ENCODE measurements at regions not wholly inside any gene's neighbourhood (a gene's known extent, or its start where the extent isn't known, plus 50 kb on each side); places are given as distances from the start of the nearest gene placed in this dataset.

DNA sequence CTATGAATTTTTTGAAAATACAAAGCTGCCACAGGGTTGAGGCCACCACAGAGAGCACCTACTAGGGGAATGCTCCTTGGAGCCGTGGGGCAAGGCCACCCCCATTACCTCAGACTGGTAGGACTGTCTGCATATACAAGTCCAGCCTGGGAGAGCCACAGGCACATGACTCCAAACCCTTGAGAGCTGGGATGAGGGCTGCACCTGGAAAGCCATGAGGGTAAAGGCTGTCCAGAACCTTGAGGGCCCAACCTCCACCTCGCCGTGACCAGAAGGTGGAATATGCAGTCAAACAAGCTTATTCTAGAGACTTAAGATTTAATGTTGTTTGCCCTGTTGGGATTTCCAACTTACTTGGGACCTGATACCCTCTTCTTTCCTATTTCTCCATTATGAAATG lies 69.5 kb upstream of the TSLP start:
- DNase-seq (ENCODE audit: low read depth in 1 of 2, low spot score in 1 of 2) = no peak
- TF ChIP-seq JUND (IDR thresholded peaks at IDR 0.05; ENCODE audit: low read depth) = no peak
- in situ Hi-C loops (cut with HindIII; ENCODE audit: low pct_unique_long_range_greater_than_20kb, low sequenced_read_pairs) = no loop called here

DNA sequence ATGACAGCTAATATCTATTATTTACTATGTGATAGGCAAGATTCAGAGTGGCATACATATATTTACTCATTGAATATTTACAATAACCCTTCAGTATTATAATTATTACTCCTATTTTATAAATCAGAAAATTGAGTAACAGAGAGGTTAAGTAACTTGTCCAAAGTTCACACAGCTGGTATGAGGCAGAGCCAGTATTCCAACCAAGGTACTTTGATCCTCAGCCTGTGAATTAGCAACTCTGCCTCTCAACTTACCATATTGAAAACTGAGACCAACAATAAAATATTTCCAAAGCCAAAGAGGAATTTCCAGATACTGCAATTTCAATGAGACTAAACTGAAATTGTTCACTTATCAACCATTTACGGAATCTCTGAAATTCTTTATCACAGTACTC lies 67.9 kb upstream of the TSLP start:
- DNase-seq (ENCODE audit: low read depth in 1 of 2, low spot score in 1 of 2) = no peak
- in situ Hi-C loops (cut with HindIII; ENCODE audit: low pct_unique_long_range_greater_than_20kb, low sequenced_read_pairs) = no loop called here
- no peak for TF ChIP-seq JUND (IDR thresholded peaks at IDR 0.05; ENCODE audit: low read depth)

GRCh38 chr5:111004291-111004690 lies 67.2 kb upstream of the TSLP start:
- in situ Hi-C loops (cut with HindIII; ENCODE audit: low pct_unique_long_range_greater_than_20kb, low sequenced_read_pairs) = no loop called here
- DNase-seq (ENCODE audit: low read depth in 1 of 2, low spot score in 1 of 2) = no peak
- no peak for TF ChIP-seq JUND (IDR thresholded peaks at IDR 0.05; ENCODE audit: low read depth)

DNA sequence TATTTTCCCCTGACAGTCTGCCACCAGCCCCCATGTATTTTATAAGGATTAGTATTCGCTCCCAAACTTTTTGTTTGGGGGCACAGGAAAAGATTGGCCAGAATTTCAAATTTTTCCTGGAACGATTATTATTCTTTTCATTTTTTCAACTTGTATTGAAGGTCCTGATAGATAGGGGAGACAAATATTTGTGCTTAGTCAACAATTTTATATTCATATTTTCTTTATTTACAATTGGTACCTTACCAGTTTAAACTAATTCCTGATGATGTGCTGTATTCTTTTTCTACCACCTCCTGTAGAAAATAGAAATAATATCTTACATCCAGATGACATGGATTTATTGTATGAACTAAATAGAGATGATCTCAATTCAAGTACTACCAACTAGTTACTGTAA lies 60.7 kb upstream of the TSLP start:
- in situ Hi-C loops (cut with HindIII; ENCODE audit: low pct_unique_long_range_greater_than_20kb, low sequenced_read_pairs) = no loop called here
- no peak for DNase-seq (ENCODE audit: low read depth in 1 of 2, low spot score in 1 of 2)
- no peak for TF ChIP-seq JUND (IDR thresholded peaks at IDR 0.05; ENCODE audit: low read depth)

- DNase-seq (ENCODE audit: low read depth in 1 of 2, low spot score in 1 of 2) = no peak
- TF ChIP-seq JUND (IDR thresholded peaks at IDR 0.05; ENCODE audit: low read depth) = no peak
- in situ Hi-C loops (cut with HindIII; ENCODE audit: low pct_unique_long_range_greater_than_20kb, low sequenced_read_pairs) = no loop called here
Measured at GRCh38 chr5:111013011-111013410, 58.5 kb upstream of the TSLP start.

GRCh38 chr5:111016801-111017200 lies 54.7 kb upstream of the TSLP start:
- no peak for TF ChIP-seq JUND (IDR thresholded peaks at IDR 0.05; ENCODE audit: low read depth)
- no peak for DNase-seq (ENCODE audit: low read depth in 1 of 2, low spot score in 1 of 2)

GRCh38 chr5:111017731-111018130 lies 53.8 kb upstream of the TSLP start:
- in situ Hi-C loops (cut with HindIII; ENCODE audit: low pct_unique_long_range_greater_than_20kb, low sequenced_read_pairs) = no loop called here
- TF ChIP-seq JUND (IDR thresholded peaks at IDR 0.05; ENCODE audit: low read depth) = no peak
- DNase-seq (ENCODE audit: low read depth in 1 of 2, low spot score in 1 of 2) = no peak

More at GRCh38 chr5:111016801-111017200, 54.7 kb upstream of the TSLP start:
- in situ Hi-C loops (cut with HindIII; ENCODE audit: low pct_unique_long_range_greater_than_20kb, low sequenced_read_pairs) = no loop called here
